ENCODE measurements at regions not wholly inside any gene's neighbourhood (a gene's known extent, or its start where the extent isn't known, plus 50 kb on each side); places are given as distances from the start of the nearest gene placed in this dataset.

DNA sequence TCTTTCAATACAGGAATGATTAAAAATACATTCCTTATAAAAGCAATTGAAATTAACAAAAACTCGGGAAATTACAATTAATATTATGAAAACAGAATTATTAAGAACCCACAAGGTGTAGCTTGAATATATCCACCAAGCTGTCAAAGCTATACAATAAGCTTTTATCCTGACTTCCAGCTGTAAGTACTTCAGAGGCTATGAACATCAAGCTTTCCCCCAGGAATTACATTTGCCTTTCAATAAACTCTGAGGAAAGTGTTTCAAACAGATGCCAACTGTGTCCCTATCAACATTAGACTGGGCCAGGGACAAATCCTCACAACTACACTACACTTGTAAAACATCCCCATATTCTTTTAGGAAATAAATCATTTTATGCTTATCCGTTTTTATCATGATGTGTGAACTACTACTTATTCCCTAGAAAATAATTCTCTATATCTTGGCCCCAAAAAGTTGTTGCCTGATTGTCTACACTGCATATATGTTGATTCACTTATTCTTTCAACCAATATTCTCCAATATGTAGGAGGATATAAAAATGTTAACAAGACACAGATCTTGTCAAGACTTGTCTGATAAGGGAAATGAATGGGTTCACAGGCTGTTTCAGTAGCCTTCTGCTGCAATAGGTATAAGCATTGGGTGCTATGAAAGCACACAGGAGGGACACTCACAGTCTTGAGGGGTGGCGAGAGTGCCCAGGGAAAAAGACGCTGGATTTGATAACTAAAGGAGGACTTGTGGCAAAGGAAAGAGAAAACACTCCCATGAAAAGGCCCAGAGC lies 494.1 kb downstream of the CENPC start:
- TF ChIP-seq, protein P1, sequence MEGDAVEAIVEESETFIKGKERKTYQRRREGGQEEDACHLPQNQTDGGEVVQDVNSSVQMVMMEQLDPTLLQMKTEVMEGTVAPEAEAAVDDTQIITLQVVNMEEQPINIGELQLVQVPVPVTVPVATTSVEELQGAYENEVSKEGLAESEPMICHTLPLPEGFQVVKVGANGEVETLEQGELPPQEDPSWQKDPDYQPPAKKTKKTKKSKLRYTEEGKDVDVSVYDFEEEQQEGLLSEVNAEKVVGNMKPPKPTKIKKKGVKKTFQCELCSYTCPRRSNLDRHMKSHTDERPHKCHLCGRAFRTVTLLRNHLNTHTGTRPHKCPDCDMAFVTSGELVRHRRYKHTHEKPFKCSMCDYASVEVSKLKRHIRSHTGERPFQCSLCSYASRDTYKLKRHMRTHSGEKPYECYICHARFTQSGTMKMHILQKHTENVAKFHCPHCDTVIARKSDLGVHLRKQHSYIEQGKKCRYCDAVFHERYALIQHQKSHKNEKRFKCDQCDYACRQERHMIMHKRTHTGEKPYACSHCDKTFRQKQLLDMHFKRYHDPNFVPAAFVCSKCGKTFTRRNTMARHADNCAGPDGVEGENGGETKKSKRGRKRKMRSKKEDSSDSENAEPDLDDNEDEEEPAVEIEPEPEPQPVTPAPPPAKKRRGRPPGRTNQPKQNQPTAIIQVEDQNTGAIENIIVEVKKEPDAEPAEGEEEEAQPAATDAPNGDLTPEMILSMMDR (IDR thresholded peaks at IDR 0.05): no peak
- TF ChIP-seq POLR2A (IDR thresholded peaks at IDR 0.05): no peak
